H1 (cell line): ENCODE measurements at regions not wholly inside any gene's neighbourhood (a gene's known extent, or its start where the extent isn't known, plus 50 kb on each side); places are given as distances from the start of the nearest gene placed in this dataset.
A peak's percentile ranks its signal among the peaks of the same experiment; 100 is the strongest.

Experiments used
- CTCF ChIA-PET: fragments of 300-600 bp; sonication (Branson Sonifier 250); formaldehyde crosslinking; loops from one replicate; lab custom pipeline; 2021; ENCODE audit not compliant: partially characterized antibody; lab: Charles Lee
- POLR2A ChIA-PET: fragments of 300-600 bp; sonication (Branson Sonifier 250); formaldehyde crosslinking; loops from one replicate; lab custom pipeline; 2021; ENCODE audit warnings: inconsistent platforms; ENCODE audit not compliant: partially characterized antibody; lab: Charles Lee
- DNase-seq, 2 experiments: peaks; one replicate each; pipeline versions ENCODE4 v3.0.0 to v3.0.0-alpha.2; 2010 to 2022; ENCODE audit warnings: low spot score in 2 of 2, low read depth in 1 of 2, mixed read lengths in 1 of 2
- FAIRE-seq: peaks from 2 replicates; lab custom pipeline; 2011; peaks lifted over from hg19 to GRCh38; lab: Jason Lieb, UNC
- H2AFZ ChIP-seq: 2 replicates; pipeline ENCODE4 v1.8.1; 2012; ENCODE audit warnings: low read length, inconsistent platforms
- H2AK5ac ChIP-seq: 2 replicates; pipeline ENCODE4 v1.6.1; 2013; ENCODE audit warnings: low read depth, low read length
- H2BK120ac ChIP-seq: replicated peaks from 2 replicates; pipeline ENCODE3; 2013; ENCODE audit warnings: low read depth, low read length, inconsistent platforms
- H2BK12ac ChIP-seq: 2 replicates; pipeline ENCODE4 v1.6.1; 2013; ENCODE audit warnings: low read depth, low read length
- H2BK15ac ChIP-seq: 2 replicates; pipeline ENCODE4 v1.6.1; 2013; ENCODE audit warnings: low read length
- H2BK20ac ChIP-seq: 2 replicates; pipeline ENCODE4 v1.6.1; 2013; ENCODE audit warnings: low read length
- H2BK5ac ChIP-seq: 2 replicates; pipeline ENCODE4 v1.6.1; 2013; ENCODE audit warnings: low read depth, low read length
- H3K14ac ChIP-seq: 2 replicates; pipeline ENCODE4 v1.6.1; 2013; ENCODE audit warnings: inconsistent platforms; ENCODE audit not compliant: insufficient read length
- H3K18ac ChIP-seq: 2 replicates; pipeline ENCODE4 v1.6.1; 2013; ENCODE audit warnings: low read length; ENCODE audit errors: extremely low read depth
- H3K23ac ChIP-seq: 2 replicates; pipeline ENCODE4 v1.6.1; 2013; ENCODE audit warnings: inconsistent platforms; ENCODE audit not compliant: insufficient read length
- H3K23me2 ChIP-seq: 2 replicates; pipeline ENCODE4 v1.6.1; 2013; ENCODE audit warnings: low read depth, low read length
- H3K27ac ChIP-seq: 2 replicates; pipeline ENCODE4 v1.6.1; 2011; ENCODE audit warnings: low read depth, low read length, inconsistent platforms
- H3K27me3 ChIP-seq, 4 experiments: replicated peaks in 1 of 4; 1 replicate in 1 of 4; 2 replicates in 3 of 4; pipeline versions ENCODE4 v1.6.1 to v1.8.1; 2011 to 2013; ENCODE audit warnings: low read length in 3 of 4, mild to moderate bottlenecking in 3 of 4, inconsistent platforms in 2 of 4, mixed read lengths in 2 of 4, moderate library complexity in 1 of 4; ENCODE audit not compliant: control insufficient read depth in 3 of 4, insufficient read depth in 3 of 4; ENCODE audit errors: extremely low read depth in 1 of 4
- H3K36me3 ChIP-seq, 4 experiments: 2 replicates each; pipeline versions ENCODE4 v1.6.1 to v1.8.1; 2011 to 2013; ENCODE audit warnings: mild to moderate bottlenecking in 4 of 4, low read length in 3 of 4, moderate library complexity in 2 of 4, control low read depth in 1 of 4, inconsistent platforms in 1 of 4; ENCODE audit not compliant: insufficient read depth in 4 of 4, control insufficient read depth in 2 of 4
- H3K4ac ChIP-seq: replicated peaks from 2 replicates; pipeline ENCODE3; 2013; ENCODE audit warnings: low read length, low read depth, mixed read lengths, inconsistent platforms; ENCODE audit not compliant: insufficient read length
- H3K4me1 ChIP-seq, 4 experiments: replicated peaks in 1 of 4; 1 replicate in 1 of 4; 2 replicates in 3 of 4; pipeline versions ENCODE4 v1.6.1 to v1.8.1; 2011 to 2013; ENCODE audit warnings: low read length in 3 of 4, inconsistent platforms in 2 of 4, mixed read lengths in 1 of 4; ENCODE audit not compliant: insufficient read depth in 4 of 4, control insufficient read depth in 3 of 4
- H3K4me2 ChIP-seq, 2 experiments: 2 replicates each; pipeline versions ENCODE4 v1.6.1 to v1.8.1; 2011 to 2013; ENCODE audit warnings: low read depth in 2 of 2, low read length in 2 of 2, control low read depth in 1 of 2, inconsistent platforms in 1 of 2, mild to moderate bottlenecking in 1 of 2; ENCODE audit not compliant: insufficient read depth in 1 of 2
- H3K4me3 ChIP-seq, 4 experiments: fragments of 200-600, 300-600 bp in 1 of 4; sonication (generic), shearing (Covaris generic), sonication (Bioruptor Twin) in 1 of 4; 2 replicates each; pipeline versions ENCODE4 v1.5.1 to v1.8.1; 2011 to 2016; ENCODE audit warnings: low read length in 4 of 4, low read depth in 3 of 4, control low read depth in 2 of 4, inconsistent platforms in 2 of 4, mild to moderate bottlenecking in 2 of 4, mixed read lengths in 1 of 4, moderate library complexity in 1 of 4; ENCODE audit not compliant: insufficient read depth in 2 of 4; ENCODE audit errors: extremely low read depth in 1 of 4
- H3K56ac ChIP-seq: replicated peaks from 2 replicates; pipeline ENCODE3; 2013; ENCODE audit warnings: low read depth, mild to moderate bottlenecking, mixed read lengths, low read length, inconsistent platforms; ENCODE audit not compliant: insufficient read length
- H3K79me1 ChIP-seq: 2 replicates; pipeline ENCODE4 v1.6.1; 2013; ENCODE audit warnings: low read depth, low read length, control low read depth
- H3K79me2 ChIP-seq, 2 experiments: 2 replicates each; pipeline versions ENCODE4 v1.6.1 to v1.8.1; 2012 to 2013; ENCODE audit warnings: low read length in 2 of 2, mild to moderate bottlenecking in 2 of 2, inconsistent platforms in 1 of 2; ENCODE audit not compliant: insufficient read depth in 2 of 2, control insufficient read depth in 1 of 2
- H3K9ac ChIP-seq, 4 experiments: replicated peaks in 1 of 4; 1 replicate in 1 of 4; 2 replicates in 3 of 4; pipeline versions ENCODE4 v1.6.1 to v1.8.1; 2011 to 2013; ENCODE audit warnings: low read depth in 3 of 4, low read length in 3 of 4, control low read depth in 2 of 4, mild to moderate bottlenecking in 2 of 4, moderate library complexity in 2 of 4, inconsistent platforms in 1 of 4; ENCODE audit errors: extremely low read depth in 1 of 4
- H3K9me3 ChIP-seq, 2 experiments: 2 replicates each; pipeline versions ENCODE4 v1.6.1 to v1.8.1; 2012 to 2013; ENCODE audit warnings: mild to moderate bottlenecking in 2 of 2, moderate library complexity in 2 of 2, control low read depth in 1 of 2, inconsistent platforms in 1 of 2, low read depth in 1 of 2, low read length in 1 of 2, mixed read lengths in 1 of 2; ENCODE audit not compliant: insufficient read depth in 2 of 2
- H4K20me1 ChIP-seq, 2 experiments: replicated peaks in 1 of 2; 2 replicates each; pipeline versions ENCODE3 to v1.8.1; 2011 to 2013; ENCODE audit warnings: inconsistent platforms in 2 of 2, low read length in 2 of 2, mild to moderate bottlenecking in 1 of 2; ENCODE audit not compliant: insufficient read depth in 2 of 2, control insufficient read depth in 1 of 2
- H4K5ac ChIP-seq: 2 replicates; pipeline ENCODE4 v1.6.1; 2013; ENCODE audit warnings: low read length, low read depth, mixed read lengths, inconsistent platforms; ENCODE audit not compliant: insufficient read length
- H4K8ac ChIP-seq: 2 replicates; pipeline ENCODE4 v1.8.0; 2013; ENCODE audit warnings: mild to moderate bottlenecking, moderate library complexity, low read length, inconsistent platforms; ENCODE audit not compliant: insufficient read depth; ENCODE audit errors: extremely low read depth
- H4K91ac ChIP-seq: replicated peaks from 2 replicates; pipeline ENCODE3; 2013; ENCODE audit warnings: low read length, mixed read lengths, inconsistent platforms; ENCODE audit not compliant: insufficient read length
- BCL11A ChIP-seq, 2 experiments: IDR thresholded peaks; one replicate each; pipeline ENCODE4 v1.6.1; 2011; ENCODE audit warnings: low read depth in 2 of 2, low read length in 2 of 2, mild to moderate bottlenecking in 2 of 2
- CBX8 ChIP-seq: fragments of 300-800, 300-1000 bp; sonication (generic); IDR thresholded peaks from 2 replicates; pipeline ENCODE4 v1.7.1; 2016; ENCODE audit warnings: low read depth, low read length, borderline replicate concordance
- CHD2 ChIP-seq: IDR thresholded peaks from 2 replicates; pipeline ENCODE4 v1.6.1; 2012; ENCODE audit warnings: low read length, improper control_type of control experiment
- E2F6 ChIP-seq: IDR thresholded peaks from 2 replicates; pipeline ENCODE4 v1.6.1; 2012; ENCODE audit warnings: inconsistent platforms
- FOSL1 ChIP-seq: IDR thresholded peaks from 2 replicates; pipeline ENCODE4 v1.6.1; 2011; ENCODE audit warnings: mild to moderate bottlenecking, low read depth, low read length, moderate library complexity; ENCODE audit not compliant: insufficient read depth
- GTF2F1 ChIP-seq: IDR thresholded peaks from 2 replicates; pipeline ENCODE4 v1.6.1; 2012; ENCODE audit warnings: low read depth, low read length, improper control_type of control experiment, borderline replicate concordance
- HDAC6 ChIP-seq: IDR thresholded peaks from one replicate; pipeline ENCODE4 v1.7.1; 2012; ENCODE audit warnings: low read depth, mild to moderate bottlenecking, inconsistent platforms, low read length, moderate library complexity
- SP1 ChIP-seq: IDR thresholded peaks from 2 replicates; pipeline ENCODE4 v1.6.1; 2011; ENCODE audit warnings: low read depth, low read length
- WGBS, 2 experiments: shearing (Covaris generic) in 1 of 2; methylation state at CpG; one replicate each; pipeline versions ENCODE4 v1.1.6 to v1.1.7; 2013 to 2015; ENCODE audit warnings: low lambda C conversion rate in 2 of 2, mixed read lengths in 2 of 2, inconsistent platforms in 1 of 2, low coverage in 1 of 2, missing lambda C conversion rate in 1 of 2; ENCODE audit not compliant: insufficient replicate concordance in 2 of 2, insufficient coverage in 1 of 2, insufficient read length in 1 of 2; ENCODE audit errors: extremely low coverage in 1 of 2, missing lambda C conversion rate in 1 of 2; 5-methylcytosine and 5-hydroxymethylcytosine counted together
- TF ChIP-seq, protein P1 (sequence below), 3 experiments: IDR thresholded peaks; 1 replicate in 2 of 3; 2 replicates in 1 of 3; pipeline versions ENCODE4 v1.5.1 to v1.6.1; 2011; ENCODE audit warnings: low read length in 3 of 3, mild to moderate bottlenecking in 3 of 3, inconsistent platforms in 2 of 3, low read depth in 1 of 3, moderate library complexity in 1 of 3; ENCODE audit not compliant: insufficient read depth in 1 of 3; ENCODE audit errors: control extremely low read depth in 1 of 3
- TF ChIP-seq, protein P2 (sequence below): IDR thresholded peaks from 2 replicates; pipeline ENCODE4 v1.6.1; 2011; ENCODE audit warnings: low read depth, mild to moderate bottlenecking, low read length; ENCODE audit not compliant: insufficient read depth

DNA sequence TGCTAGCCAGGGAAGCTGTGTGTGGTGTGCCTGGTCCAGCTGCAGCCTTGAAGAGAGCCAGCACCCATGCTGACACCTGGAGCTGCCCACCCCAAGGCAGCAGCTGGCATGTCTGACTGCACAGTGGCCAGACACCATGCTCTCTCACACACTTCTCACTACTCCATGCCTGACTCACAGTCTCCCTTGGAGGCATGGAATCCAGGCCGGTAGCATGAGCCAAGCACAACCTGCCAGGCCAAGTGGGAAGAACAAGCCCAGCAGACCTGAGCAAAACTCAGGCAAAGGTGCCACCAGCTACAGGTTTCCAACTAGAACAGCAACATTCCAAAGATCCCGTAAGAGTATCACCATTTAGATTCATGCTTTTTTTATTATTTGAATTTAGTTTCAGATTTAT is 625.3 kb upstream of the LRRTM4 start:
- Histone ChIP-seq H4K20me1 (peaks cover 0 to 1% of the 10 kb centered on the region in 2 experiments), H2BK5ac (no peak overlapping the region), H3K36me3 (no peaks in the 10 kb centered on the region), H3K79me1 (no peaks in the 10 kb centered on the region), H3K4me3 (no peak overlapping the region), H3K79me2 (no peaks in the 10 kb centered on the region), H2BK15ac (no peak overlapping the region), H2AK5ac (no peak overlapping the region), H3K9ac (no peak overlapping the region), H3K23ac (no peak overlapping the region), H3K23me2 (no peaks in the 10 kb centered on the region), H4K8ac (peak overlapping the region; percentile 57; the same call in 1 of the 2 replicates), H3K27me3 (no peaks in the 10 kb centered on the region), H4K91ac (no peak overlapping the region), H3K9me3 (no peaks in the 10 kb centered on the region; a peak in 1 of 4 replicates), H3K4me2 (no peak overlapping the region), H3K4ac (no peak overlapping the region), H2BK120ac (no peak overlapping the region), H4K5ac (no peak overlapping the region), H3K14ac (no peak overlapping the region), H2BK20ac (no peak overlapping the region), H3K18ac (no peak overlapping the region), H3K56ac (no peak overlapping the region), H3K27ac (no peak overlapping the region), H3K4me1 (no peaks in the 10 kb centered on the region), H2BK12ac (no peak overlapping the region), H2AFZ (no peak overlapping the region)
- ChIA-PET POLR2A (no interaction called here), CTCF (interaction anchor here (1.1 kb wide), 1 partner anchor 72 kb away, joined by 4 read pairs; no protein-coding TSS in a partner anchor)
- DNase-seq (no peak), FAIRE-seq (no peak)
- 96% methylated on average over 2 of the region's 2 CpGs; no CpG with 5 or more reads in 1 of the 2 experiments for WGBS, 2 experiments
- TF ChIP-seq, protein P1, sequence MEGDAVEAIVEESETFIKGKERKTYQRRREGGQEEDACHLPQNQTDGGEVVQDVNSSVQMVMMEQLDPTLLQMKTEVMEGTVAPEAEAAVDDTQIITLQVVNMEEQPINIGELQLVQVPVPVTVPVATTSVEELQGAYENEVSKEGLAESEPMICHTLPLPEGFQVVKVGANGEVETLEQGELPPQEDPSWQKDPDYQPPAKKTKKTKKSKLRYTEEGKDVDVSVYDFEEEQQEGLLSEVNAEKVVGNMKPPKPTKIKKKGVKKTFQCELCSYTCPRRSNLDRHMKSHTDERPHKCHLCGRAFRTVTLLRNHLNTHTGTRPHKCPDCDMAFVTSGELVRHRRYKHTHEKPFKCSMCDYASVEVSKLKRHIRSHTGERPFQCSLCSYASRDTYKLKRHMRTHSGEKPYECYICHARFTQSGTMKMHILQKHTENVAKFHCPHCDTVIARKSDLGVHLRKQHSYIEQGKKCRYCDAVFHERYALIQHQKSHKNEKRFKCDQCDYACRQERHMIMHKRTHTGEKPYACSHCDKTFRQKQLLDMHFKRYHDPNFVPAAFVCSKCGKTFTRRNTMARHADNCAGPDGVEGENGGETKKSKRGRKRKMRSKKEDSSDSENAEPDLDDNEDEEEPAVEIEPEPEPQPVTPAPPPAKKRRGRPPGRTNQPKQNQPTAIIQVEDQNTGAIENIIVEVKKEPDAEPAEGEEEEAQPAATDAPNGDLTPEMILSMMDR (IDR thresholded peaks at IDR 0.05; ENCODE audit: control extremely low read depth in 1 of 3, insufficient read depth in 1 of 3, low read depth in 1 of 3, low read length in 3 of 3) = no peak
- TF ChIP-seq FOSL1 (no peak), CHD2 (no peak), BCL11A (IDR thresholded peaks at IDR 0.05; ENCODE audit: low read depth in 2 of 2, low read length in 2 of 2) (no peak), SP1 (no peak), CBX8 (no peak), E2F6 (no peak), GTF2F1 (no peak), HDAC6 (no peak)
- TF ChIP-seq, protein P2, sequence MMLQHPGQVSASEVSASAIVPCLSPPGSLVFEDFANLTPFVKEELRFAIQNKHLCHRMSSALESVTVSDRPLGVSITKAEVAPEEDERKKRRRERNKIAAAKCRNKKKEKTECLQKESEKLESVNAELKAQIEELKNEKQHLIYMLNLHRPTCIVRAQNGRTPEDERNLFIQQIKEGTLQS = no peak
